ENCODE measurements at regions not wholly inside any gene's neighbourhood (a gene's known extent, or its start where the extent isn't known, plus 50 kb on each side); places are given as distances from the start of the nearest gene placed in this dataset.

- Histone ChIP-seq H3K79me2 (replicated peaks; ENCODE audit: insufficient read depth, low read length) (no peaks in the 10 kb centered on the region), H3K4me3 (ENCODE audit: low read length) (no peak overlapping the region), H3K27ac (ENCODE audit: low read length) (no peak overlapping the region), H3K36me3 (ENCODE audit: insufficient read depth, low read length) (no peaks in the 10 kb centered on the region), H2AFZ (ENCODE audit: low read depth, low read length) (no peak overlapping the region), H4K20me1 (ENCODE audit: insufficient read depth) (no peaks in the 10 kb centered on the region), H3K9me3 (ENCODE audit: low read length) (no peaks in the 10 kb centered on the region), H3K9me2 (ENCODE audit: insufficient read depth, low read length) (no peaks in the 10 kb centered on the region), H3K9ac (ENCODE audit: low read length) (no peak overlapping the region), H3K27me3 (ENCODE audit: insufficient read depth, low read depth, low read length) (no peaks in the 10 kb centered on the region), H3K4me2 (ENCODE audit: low read length) (no peak overlapping the region), H3F3A (ENCODE audit: insufficient read depth, low read length, poor library complexity, severe bottlenecking) (no peaks in the 10 kb centered on the region)
- TF ChIP-seq CTCF (IDR thresholded peaks at IDR 0.05; ENCODE audit: poor library complexity, severe bottlenecking) (no peak), EZH2 (IDR thresholded peaks at IDR 0.05; ENCODE audit: borderline replicate concordance, insufficient read depth, low read length, poor library complexity, severe bottlenecking) (no peak), RAD21 (conservative IDR thresholded peaks at IDR 0.05) (no peak), SMC3 (conservative IDR thresholded peaks at IDR 0.05; ENCODE audit: poor library complexity) (no peak), REST (IDR thresholded peaks at IDR 0.05; ENCODE audit: borderline replicate concordance) (no peak), EP300 (conservative IDR thresholded peaks at IDR 0.05; ENCODE audit: poor library complexity, severe bottlenecking) (no peak), POLR2AphosphoS5 (IDR thresholded peaks at IDR 0.05) (no peak), TAF1 (IDR thresholded peaks at IDR 0.05; ENCODE audit: low read depth) (no peak), MXI1 (conservative IDR thresholded peaks at IDR 0.05; ENCODE audit: poor library complexity, severe bottlenecking) (no peak)
Measured at GRCh38 chr3:24936574-24936973, 441.9 kb upstream of the THRB start.

GRCh38 chr3:24937228-24937627, 442.6 kb upstream of the THRB start:
- Histone ChIP-seq H3K79me2 (replicated peaks; ENCODE audit: insufficient read depth, low read length) (no peaks in the 10 kb centered on the region), H3K9me2 (ENCODE audit: insufficient read depth, low read length) (no peaks in the 10 kb centered on the region), H3K9ac (ENCODE audit: low read length) (no peak overlapping the region), H3K36me3 (ENCODE audit: insufficient read depth, low read length) (no peaks in the 10 kb centered on the region), H3K4me2 (ENCODE audit: low read length) (no peak overlapping the region), H3F3A (ENCODE audit: insufficient read depth, low read length, poor library complexity, severe bottlenecking) (no peaks in the 10 kb centered on the region), H4K20me1 (ENCODE audit: insufficient read depth) (no peaks in the 10 kb centered on the region), H3K27me3 (ENCODE audit: insufficient read depth, low read depth, low read length) (no peaks in the 10 kb centered on the region), H3K4me3 (ENCODE audit: low read length) (no peak overlapping the region), H3K9me3 (ENCODE audit: low read length) (no peaks in the 10 kb centered on the region), H3K27ac (ENCODE audit: low read length) (no peak overlapping the region), H2AFZ (ENCODE audit: low read depth, low read length) (no peak overlapping the region)
- TF ChIP-seq EZH2 (IDR thresholded peaks at IDR 0.05; ENCODE audit: borderline replicate concordance, insufficient read depth, low read length, poor library complexity, severe bottlenecking) (no peak), REST (IDR thresholded peaks at IDR 0.05; ENCODE audit: borderline replicate concordance) (no peak), EP300 (conservative IDR thresholded peaks at IDR 0.05; ENCODE audit: poor library complexity, severe bottlenecking) (no peak), TAF1 (IDR thresholded peaks at IDR 0.05; ENCODE audit: low read depth) (no peak), POLR2AphosphoS5 (IDR thresholded peaks at IDR 0.05) (no peak), SMC3 (conservative IDR thresholded peaks at IDR 0.05; ENCODE audit: poor library complexity) (no peak), MXI1 (conservative IDR thresholded peaks at IDR 0.05; ENCODE audit: poor library complexity, severe bottlenecking) (no peak)
